Heart right ventricle (tissue), 16 donors: ENCODE measurements at regions not wholly inside any gene's neighbourhood (a gene's known extent, or its start where the extent isn't known, plus 50 kb on each side); places are given as distances from the start of the nearest gene placed in this dataset.
"Not testable (repeated sequence)": the region's sequence is repeated elsewhere in the genome, so short reads cannot be mapped to it uniquely, and the experiment has no call there.

Experiments used
- ATAC-seq, 8 donors: fragments of 200-7000 bp; cut with Tn5 transposase; one replicate each; pipeline ENCODE4 v1.9.1; 2020; ENCODE audit warnings: mild to moderate bottlenecking in 8 of 8, moderate library complexity in 8 of 8, moderate number of reproducible peaks in 1 of 8
- DNase-seq, 2 donors: peaks; one replicate each; pipeline ENCODE4 v3.0.0-alpha.2; 2020
- H3K27ac ChIP-seq, 10 donors: fragments of 200-600 bp; sonication (generic) in 2 of 10; one replicate each; pipeline versions ENCODE4 v1.5.0 to v1.8.0; 2020 to 2022; ENCODE audit warnings: mild to moderate bottlenecking in 3 of 10
- H3K27me3 ChIP-seq, 7 donors: fragments of 200-600 bp; one replicate each; pipeline ENCODE4 v1.8.0; 2021 to 2022; ENCODE audit warnings: mild to moderate bottlenecking in 2 of 7
- H3K36me3 ChIP-seq, 9 donors: fragments of 200-600 bp; sonication (generic) in 1 of 9; one replicate each; pipeline versions ENCODE4 v1.5.0 to v1.8.0; 2020 to 2022; ENCODE audit warnings: mild to moderate bottlenecking in 2 of 9
- H3K4me1 ChIP-seq, 9 donors: fragments of 200-600 bp; sonication (generic) in 1 of 9; one replicate each; pipeline versions ENCODE4 v1.5.0 to v1.8.0; 2020 to 2022; ENCODE audit warnings: mild to moderate bottlenecking in 4 of 9
- H3K4me3 ChIP-seq, 10 donors: fragments of 200-600 bp; sonication (generic) in 2 of 10; one replicate each; pipeline versions ENCODE4 v1.5.0 to v1.8.0; 2020 to 2022; ENCODE audit warnings: mild to moderate bottlenecking in 7 of 10, moderate library complexity in 2 of 10
- H3K9me3 ChIP-seq, 11 donors: fragments of 200-600 bp in 10 of 11; sonication (generic) in 2 of 11; one replicate each; pipeline versions ENCODE4 v1.5.0 to v1.8.0; 2013 to 2022; ENCODE audit warnings: mild to moderate bottlenecking in 2 of 11, control low read depth in 1 of 11, moderate library complexity in 1 of 11
- CTCF ChIP-seq, 9 donors: fragments of 200-600 bp; sonication (generic) in 2 of 9; IDR thresholded peaks; one replicate each; pipeline versions ENCODE4 v1.5.0 to v1.8.0; 2021 to 2022; ENCODE audit warnings: antibody characterized with exemption in 9 of 9, mild to moderate bottlenecking in 5 of 9, moderate library complexity in 1 of 9
- WGBS, 2 donors: extraction: QIAGEN DNeasy Blood & Tissue Kit; methylation state at CpG; one replicate each; pipeline ENCODE4 v1.1.7; 2013; ENCODE audit warnings: inconsistent platforms in 1 of 2; 5-methylcytosine and 5-hydroxymethylcytosine counted together
- intact Hi-C, 10 donors: fragments of 100-400 bp; cut with DNase I; formaldehyde crosslinking; loops; one replicate each; pipeline versions ENCODE4 v1.11.1 to v1.14.2; 2022
- donor health status: Arrhythmogenic right ventricular cardiomyopathy.
- donor health status: ischemic (EF 13 %, LVEDD 7.1; RV severe dilation, severe dysfunction).
- donor health status: healthy with polysubstance abuse.
- donor health status: DM: no; HTN: yes; CAD: no.
- donor health status: DM: no; HTN: no; CAD: no.
- donor health status: ischemic (EF 25% LVEDD 6.9; RV normal size, moderate dysfunction).
- donor health status: ischemic (EF 25% LVEDD 5.7; RV mildly dilated, moderate dysfunction).
- donor health status: healthy.
- donor health status: DM: yes; HTN: yes; CAD: no.
- donor health status: Ischemic cardiomyopathy.
- donor health status: ischemic (EF 35%, LVEDD 5.7; RV mildly dilated, moderate dysfunction).
- donor health status: nonischemic (EF 11% LVEDD 7.7; RV severe dilation, severe dysfunction).
- donor health status: DM: yes; HTN: yes; CAD: no.
- donor health status: PGD.
- donor health status: ischemic (EF 29% LVEDD 5.4; RV normal size, mild dysfunction).
- donor health status: nonischemic (EF 23%, LVEDD 6.1; RV moderate dilation, normal function).

DNA sequence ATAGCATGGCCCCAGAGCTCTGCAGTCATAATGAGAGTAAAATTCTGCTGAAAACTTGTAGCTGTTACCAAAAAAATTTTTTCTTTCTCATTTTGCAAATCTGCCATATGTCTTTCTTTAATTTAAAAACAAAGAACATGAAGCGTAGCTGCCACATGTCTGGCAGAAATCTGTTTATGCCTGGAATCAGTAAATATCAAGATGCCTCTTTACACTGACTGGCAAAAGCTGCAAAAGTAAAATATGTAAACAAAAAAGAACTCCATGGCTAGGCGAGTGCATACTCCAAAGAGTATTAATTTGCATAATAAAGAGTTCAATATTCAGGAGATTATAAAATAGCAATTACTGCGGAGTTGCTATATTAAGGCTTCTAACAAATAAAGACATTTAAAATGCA lies 130.9 kb upstream of the SP8 start:
- Histone ChIP-seq H3K27me3 (no peaks in the 10 kb centered on the region), H3K36me3 (no peaks in the 10 kb centered on the region), H3K4me3 (no peak overlapping the region), H3K4me1 (no peaks in the 10 kb centered on the region), H3K9me3 (peaks cover 0 to 6% (median 0%) of the 10 kb centered on the region in 11 donors), H3K27ac (no peak overlapping the region)
- no peak for TF ChIP-seq CTCF (IDR thresholded peaks at IDR 0.05)
- intact Hi-C loops, result loop anchor here in 1 of 10 donors (10.0 kb wide), 1 partner anchor 57 kb away; no protein-coding TSS in a partner anchor
- no peak for DNase-seq
- WGBS, 2 donors, result 63 to 65% methylated on average over 3 of the region's 3 CpGs
- ATAC-seq, result no peak

DNA sequence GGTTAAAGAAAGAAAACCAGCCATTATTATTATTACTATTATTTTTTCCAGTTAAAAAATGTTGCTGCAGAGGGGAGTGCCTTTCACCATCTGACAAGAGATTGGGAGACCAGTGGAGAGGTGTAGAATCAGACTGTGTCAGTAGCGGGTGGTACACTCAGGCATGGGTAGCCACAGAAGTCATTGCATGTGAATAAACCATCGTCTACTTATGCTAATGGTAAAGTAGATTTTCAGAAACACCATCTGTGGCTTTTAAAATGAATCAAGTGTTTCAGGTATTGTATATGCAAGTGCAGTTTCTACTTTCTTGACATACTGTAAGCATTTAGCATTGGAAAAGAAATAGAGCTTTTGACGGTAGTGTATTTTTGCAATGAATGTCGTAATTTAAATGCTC lies 131.5 kb upstream of the SP8 start:
- intact Hi-C loops, result loop anchor here in 1 of 10 donors (10.0 kb wide), 1 partner anchor 57 kb away; no protein-coding TSS in a partner anchor
- Histone ChIP-seq H3K9me3 (peaks cover 0 to 9% (median 0%) of the 10 kb centered on the region in 11 donors), H3K36me3 (no peaks in the 10 kb centered on the region), H3K27me3 (no peaks in the 10 kb centered on the region), H3K4me1 (no peaks in the 10 kb centered on the region), H3K27ac (no peak overlapping the region), H3K4me3 (no peak overlapping the region)
- 90 to 92% methylated on average over 4 of the region's 4 CpGs for WGBS, 2 donors
- ATAC-seq, result no peak
- no peak for DNase-seq
- no peak for TF ChIP-seq CTCF (IDR thresholded peaks at IDR 0.05)

- H3K36me3 ChIP-seq, H3K4me1 ChIP-seq, ATAC-seq, DNase-seq, H3K4me3 ChIP-seq, H3K27ac ChIP-seq, H3K27me3 ChIP-seq, intact Hi-C loops: not testable (repeated sequence)
- peaks cover 0 to 45% (median 0%) of the 10 kb centered on the region in 11 donors for H3K9me3 ChIP-seq
These were observed 140.5 kb upstream of the SP8 start for GRCh38 chr7:20927178-20927577.

DNA sequence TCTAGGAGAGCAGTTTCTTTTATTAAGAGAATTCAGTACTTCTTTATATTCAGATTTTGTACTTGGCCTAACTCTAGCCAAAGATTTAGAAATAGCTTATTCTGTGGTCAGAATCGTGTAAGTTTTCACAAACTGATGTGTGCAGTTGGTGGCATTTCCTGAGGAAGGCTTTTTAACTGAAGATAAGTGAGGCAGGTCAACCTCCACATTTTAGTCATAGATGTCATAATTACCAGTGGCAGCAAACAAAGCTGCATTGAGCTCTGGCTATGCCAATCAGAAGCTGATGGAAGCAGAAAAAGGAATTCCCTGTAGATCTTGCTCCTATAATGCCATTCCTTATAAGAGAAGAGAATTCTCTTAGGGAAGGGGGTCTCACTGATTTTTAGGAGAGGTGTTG lies 141.3 kb upstream of the SP8 start:
- Histone ChIP-seq H3K27me3 (no peaks in the 10 kb centered on the region), H3K27ac (no peak overlapping the region), H3K9me3 (peaks cover 0 to 38% (median 0%) of the 10 kb centered on the region in 11 donors), H3K4me1 (no peaks in the 10 kb centered on the region), H3K4me3 (no peak overlapping the region), H3K36me3 (no peaks in the 10 kb centered on the region)
- no peak for ATAC-seq
- no peak for DNase-seq
- TF ChIP-seq CTCF (IDR thresholded peaks at IDR 0.05), result no peak
- WGBS, 2 donors, result 30 to 38% methylated on average over 1 of the region's 1 CpG
- intact Hi-C loops, result no loop called here

DNA sequence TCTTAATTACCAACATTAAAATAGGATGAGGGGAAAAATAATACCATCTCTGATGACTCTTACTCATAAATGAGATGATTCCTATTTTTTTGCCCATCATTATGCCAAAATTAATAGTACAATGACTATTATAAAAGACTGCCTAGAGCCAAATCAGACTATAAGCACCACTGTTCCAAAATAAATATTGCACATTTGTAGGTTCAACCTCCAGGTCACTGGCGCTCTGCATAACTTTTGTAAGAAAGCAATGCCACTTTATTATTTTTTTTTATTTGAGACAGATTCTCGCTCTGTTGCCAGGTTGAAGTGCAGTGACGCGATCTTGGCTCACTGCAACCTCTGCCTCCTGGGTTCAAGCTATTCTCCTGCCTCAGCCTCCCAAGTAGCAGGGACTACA lies 142.5 kb upstream of the SP8 start:
- H3K9me3 ChIP-seq, result peaks cover 0 to 27% (median 0%) of the 10 kb centered on the region in 11 donors
- no peaks in the 10 kb centered on the region for H3K36me3 ChIP-seq
- DNase-seq (no peak), ATAC-seq (no peak)
- WGBS, 2 donors, result 91% methylated on average over 4 of the region's 4 CpGs
- no peak overlapping the region for H3K4me3 ChIP-seq
- no peak for TF ChIP-seq CTCF (IDR thresholded peaks at IDR 0.05)
- no peak overlapping the region for H3K27ac ChIP-seq
- intact Hi-C loops, result no loop called here
- H3K4me1 ChIP-seq, result no peaks in the 10 kb centered on the region
- no peaks in the 10 kb centered on the region for H3K27me3 ChIP-seq
